ENCODE measurements at regions not wholly inside any gene's neighbourhood (a gene's known extent, or its start where the extent isn't known, plus 50 kb on each side); places are given as distances from the start of the nearest gene placed in this dataset.

DNA sequence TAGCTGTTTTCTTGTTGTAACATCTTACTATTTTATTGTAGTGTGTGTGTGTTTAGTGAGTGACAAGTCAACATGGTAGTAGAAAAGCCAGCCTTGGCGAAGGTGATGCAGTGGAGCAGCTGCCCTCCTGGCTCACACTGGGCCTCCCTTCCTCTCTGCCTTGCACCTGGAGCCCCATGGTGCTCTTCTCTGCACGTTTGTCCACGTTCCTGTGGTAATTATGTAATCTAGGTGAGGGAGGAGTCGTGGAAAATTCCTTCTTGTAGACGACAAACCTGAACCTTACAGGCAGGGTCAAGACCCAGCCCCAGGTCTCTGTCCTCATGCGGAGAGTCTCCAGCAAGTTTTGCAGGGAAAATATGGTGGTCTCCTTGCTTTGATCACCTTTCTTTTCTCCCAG lies 348.3 kb upstream of the MKI67 start:
- no peak for DNase-seq
- Histone ChIP-seq H3K9me3 (ENCODE audit: control insufficient read depth, low read length) (no peaks in the 10 kb centered on the region), H3K4me3 (ENCODE audit: insufficient read depth, low read depth, low read length, poor library complexity, severe bottlenecking) (no peak overlapping the region)

GRCh38 chr10:128475686-128476367 lies 349.6 kb upstream of the MKI67 start:
- Histone ChIP-seq H3K9me3 (ENCODE audit: control insufficient read depth, low read length) (no peaks in the 10 kb centered on the region), H3K36me3 (ENCODE audit: control insufficient read depth, insufficient read depth, low read length) (no peaks in the 10 kb centered on the region), H3K27me3 (replicated peaks; ENCODE audit: control insufficient read depth, insufficient read depth, low read length, poor library complexity, severe bottlenecking) (no peaks in the 10 kb centered on the region), H3K27ac (ENCODE audit: insufficient read depth, low read length, poor library complexity, severe bottlenecking) (no peak overlapping the region), H3K4me3 (ENCODE audit: insufficient read depth, low read depth, low read length, poor library complexity, severe bottlenecking) (no peak overlapping the region), H3K4me1 (ENCODE audit: control insufficient read depth, insufficient read depth, low read length, poor library complexity, severe bottlenecking) (no peaks in the 10 kb centered on the region)
- no peak for DNase-seq

More for the DNA sequence above, 348.3 kb upstream of the MKI67 start:
- Histone ChIP-seq H3K27me3 (replicated peaks; ENCODE audit: control insufficient read depth, insufficient read depth, low read length, poor library complexity, severe bottlenecking) (no peaks in the 10 kb centered on the region), H3K36me3 (ENCODE audit: control insufficient read depth, insufficient read depth, low read length) (no peaks in the 10 kb centered on the region), H3K27ac (ENCODE audit: insufficient read depth, low read length, poor library complexity, severe bottlenecking) (no peak overlapping the region), H3K4me1 (ENCODE audit: control insufficient read depth, insufficient read depth, low read length, poor library complexity, severe bottlenecking) (no peaks in the 10 kb centered on the region)

DNA sequence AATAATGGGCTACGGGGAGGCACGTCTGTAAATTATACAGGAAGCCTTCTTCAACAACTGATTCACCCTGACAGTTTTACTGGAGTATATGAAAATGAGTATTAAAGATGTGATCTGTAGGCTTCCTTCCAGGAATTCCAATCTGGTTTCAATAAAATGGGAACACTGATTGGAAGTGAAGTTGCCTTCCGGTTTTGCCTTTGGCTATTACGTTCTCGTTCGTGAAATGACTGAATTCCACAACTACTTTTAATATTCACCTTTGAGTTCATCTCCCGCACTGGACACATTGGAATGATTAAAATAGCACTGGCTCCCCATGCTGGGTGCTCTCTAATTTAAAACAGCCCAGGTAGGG lies 350.1 kb upstream of the MKI67 start:
- H3K4me1 ChIP-seq (ENCODE audit: control insufficient read depth, insufficient read depth, low read length, poor library complexity, severe bottlenecking): no peaks in the 10 kb centered on the region
- no peaks in the 10 kb centered on the region for H3K9me3 ChIP-seq (ENCODE audit: control insufficient read depth, low read length)
- no peak overlapping the region for H3K4me3 ChIP-seq (ENCODE audit: insufficient read depth, low read depth, low read length, poor library complexity, severe bottlenecking)
- no peaks in the 10 kb centered on the region for H3K36me3 ChIP-seq (ENCODE audit: control insufficient read depth, insufficient read depth, low read length)
- H3K27ac ChIP-seq (ENCODE audit: insufficient read depth, low read length, poor library complexity, severe bottlenecking): no peak overlapping the region
- H3K27me3 ChIP-seq (replicated peaks; ENCODE audit: control insufficient read depth, insufficient read depth, low read length, poor library complexity, severe bottlenecking): no peaks in the 10 kb centered on the region
- no peak for DNase-seq

- H3K27ac ChIP-seq (ENCODE audit: insufficient read depth, low read length, poor library complexity, severe bottlenecking): no peak overlapping the region
- no peak for DNase-seq
- H3K4me1 ChIP-seq (ENCODE audit: control insufficient read depth, insufficient read depth, low read length, poor library complexity, severe bottlenecking): no peaks in the 10 kb centered on the region
- H3K4me3 ChIP-seq (ENCODE audit: insufficient read depth, low read depth, low read length, poor library complexity, severe bottlenecking): no peak overlapping the region
- no peaks in the 10 kb centered on the region for H3K27me3 ChIP-seq (replicated peaks; ENCODE audit: control insufficient read depth, insufficient read depth, low read length, poor library complexity, severe bottlenecking)
- H3K36me3 ChIP-seq (ENCODE audit: control insufficient read depth, insufficient read depth, low read length): no peaks in the 10 kb centered on the region
- no peaks in the 10 kb centered on the region for H3K9me3 ChIP-seq (ENCODE audit: control insufficient read depth, low read length)
Measured at GRCh38 chr10:128476845-128477244, 350.6 kb upstream of the MKI67 start.

DNA sequence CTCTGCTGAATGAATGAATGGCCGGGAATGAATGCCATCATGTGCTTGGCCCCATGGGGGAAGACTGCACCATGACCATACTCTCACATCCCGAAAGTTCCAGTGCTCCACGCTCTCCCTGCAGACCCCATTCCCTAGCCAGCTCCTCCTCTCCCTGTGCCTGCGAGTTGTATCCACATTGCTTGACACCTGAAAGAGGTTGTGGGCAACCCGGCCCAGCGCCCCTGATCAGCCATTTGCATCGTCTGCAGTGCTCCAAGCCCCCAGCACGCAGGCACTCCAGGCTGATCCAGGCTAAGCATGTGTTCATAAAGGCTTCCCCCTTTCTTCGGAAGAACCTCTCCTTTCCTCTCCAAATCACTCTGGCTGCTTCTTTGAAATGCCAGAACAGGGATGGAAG lies 354.4 kb upstream of the MKI67 start:
- no peaks in the 10 kb centered on the region for H3K9me3 ChIP-seq (ENCODE audit: control insufficient read depth, low read length)
- no peak overlapping the region for H3K27ac ChIP-seq (ENCODE audit: insufficient read depth, low read length, poor library complexity, severe bottlenecking)
- H3K4me1 ChIP-seq (ENCODE audit: control insufficient read depth, insufficient read depth, low read length, poor library complexity, severe bottlenecking): no peaks in the 10 kb centered on the region
- H3K4me3 ChIP-seq (ENCODE audit: insufficient read depth, low read depth, low read length, poor library complexity, severe bottlenecking): no peak overlapping the region
- DNase-seq: no peak
- no peaks in the 10 kb centered on the region for H3K27me3 ChIP-seq (replicated peaks; ENCODE audit: control insufficient read depth, insufficient read depth, low read length, poor library complexity, severe bottlenecking)
- no peaks in the 10 kb centered on the region for H3K36me3 ChIP-seq (ENCODE audit: control insufficient read depth, insufficient read depth, low read length)

DNA sequence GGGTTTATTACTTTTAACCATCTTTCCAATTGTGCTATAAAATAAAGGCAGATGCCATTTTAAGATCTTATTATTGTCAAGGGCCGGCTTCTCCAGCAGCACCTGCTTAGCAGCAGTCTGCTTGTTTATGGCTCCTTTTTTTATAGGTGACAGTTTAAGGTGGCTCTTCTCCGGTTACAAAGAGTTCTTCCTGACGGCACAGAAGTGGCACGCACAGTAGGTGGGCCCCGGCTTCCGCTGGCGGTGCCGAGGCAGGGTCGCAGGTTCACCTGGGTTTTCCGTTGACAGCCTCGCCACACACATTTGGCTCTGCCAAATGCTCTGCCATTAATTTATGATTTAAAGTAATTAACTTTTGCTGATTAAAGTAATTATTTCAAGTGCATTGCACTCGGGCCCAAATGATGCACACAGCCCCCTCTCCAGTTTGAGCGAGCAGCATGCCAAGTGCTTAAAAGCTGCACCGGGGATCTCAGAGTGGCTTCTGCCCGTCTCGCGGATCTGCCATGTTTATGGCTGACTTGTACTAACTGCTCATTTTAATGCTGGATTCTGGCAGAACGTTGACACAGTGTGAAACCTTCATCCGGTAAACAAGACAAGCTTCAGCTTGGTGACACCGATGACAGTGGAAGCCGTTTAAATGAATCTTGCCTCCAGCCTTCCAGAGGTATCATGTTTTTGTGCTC lies 355.1 kb upstream of the MKI67 start:
- no peak overlapping the region for H3K4me3 ChIP-seq (ENCODE audit: insufficient read depth, low read depth, low read length, poor library complexity, severe bottlenecking)
- H3K27ac ChIP-seq (ENCODE audit: insufficient read depth, low read length, poor library complexity, severe bottlenecking): no peak overlapping the region
- no peaks in the 10 kb centered on the region for H3K27me3 ChIP-seq (replicated peaks; ENCODE audit: control insufficient read depth, insufficient read depth, low read length, poor library complexity, severe bottlenecking)
- H3K9me3 ChIP-seq (ENCODE audit: control insufficient read depth, low read length): no peaks in the 10 kb centered on the region
- no peak for DNase-seq
- H3K4me1 ChIP-seq (ENCODE audit: control insufficient read depth, insufficient read depth, low read length, poor library complexity, severe bottlenecking): no peaks in the 10 kb centered on the region
- H3K36me3 ChIP-seq (ENCODE audit: control insufficient read depth, insufficient read depth, low read length): no peaks in the 10 kb centered on the region

- no peaks in the 10 kb centered on the region for H3K9me3 ChIP-seq (ENCODE audit: control insufficient read depth, low read length)
- H3K4me1 ChIP-seq (ENCODE audit: control insufficient read depth, insufficient read depth, low read length, poor library complexity, severe bottlenecking): no peaks in the 10 kb centered on the region
- H3K4me3 ChIP-seq (ENCODE audit: insufficient read depth, low read depth, low read length, poor library complexity, severe bottlenecking): no peak overlapping the region
- H3K27ac ChIP-seq (ENCODE audit: insufficient read depth, low read length, poor library complexity, severe bottlenecking): no peak overlapping the region
- no peak for DNase-seq
- H3K36me3 ChIP-seq (ENCODE audit: control insufficient read depth, insufficient read depth, low read length): no peaks in the 10 kb centered on the region
- no peaks in the 10 kb centered on the region for H3K27me3 ChIP-seq (replicated peaks; ENCODE audit: control insufficient read depth, insufficient read depth, low read length, poor library complexity, severe bottlenecking)
Measured at GRCh38 chr10:128482052-128482451, 355.8 kb upstream of the MKI67 start.

DNA sequence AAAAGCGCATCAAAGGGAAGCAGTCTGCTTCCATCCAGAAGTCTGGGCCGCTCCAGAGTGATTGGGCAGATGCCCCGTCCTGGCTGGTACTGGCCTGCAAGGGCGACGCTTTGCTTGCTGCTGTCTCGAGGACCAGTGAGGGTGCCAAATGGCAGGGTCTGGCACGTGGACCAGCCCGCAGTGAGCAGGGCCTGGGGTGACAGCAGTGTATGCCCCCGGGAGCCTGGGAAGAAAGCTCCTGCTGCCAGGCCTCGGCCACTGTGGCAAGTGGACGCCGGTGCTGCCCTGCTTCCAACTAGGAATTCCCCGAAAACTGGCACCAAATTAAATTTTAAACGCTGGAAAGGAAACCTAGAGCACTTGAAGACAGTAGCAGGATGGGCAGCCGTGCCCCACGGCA lies 357.0 kb upstream of the MKI67 start:
- Histone ChIP-seq H3K9me3 (ENCODE audit: control insufficient read depth, low read length) (no peaks in the 10 kb centered on the region), H3K27me3 (replicated peaks; ENCODE audit: control insufficient read depth, insufficient read depth, low read length, poor library complexity, severe bottlenecking) (no peaks in the 10 kb centered on the region), H3K4me1 (ENCODE audit: control insufficient read depth, insufficient read depth, low read length, poor library complexity, severe bottlenecking) (no peaks in the 10 kb centered on the region), H3K36me3 (ENCODE audit: control insufficient read depth, insufficient read depth, low read length) (no peaks in the 10 kb centered on the region), H3K27ac (ENCODE audit: insufficient read depth, low read length, poor library complexity, severe bottlenecking) (no peak overlapping the region), H3K4me3 (ENCODE audit: insufficient read depth, low read depth, low read length, poor library complexity, severe bottlenecking) (no peak overlapping the region)
- no peak for DNase-seq

DNA sequence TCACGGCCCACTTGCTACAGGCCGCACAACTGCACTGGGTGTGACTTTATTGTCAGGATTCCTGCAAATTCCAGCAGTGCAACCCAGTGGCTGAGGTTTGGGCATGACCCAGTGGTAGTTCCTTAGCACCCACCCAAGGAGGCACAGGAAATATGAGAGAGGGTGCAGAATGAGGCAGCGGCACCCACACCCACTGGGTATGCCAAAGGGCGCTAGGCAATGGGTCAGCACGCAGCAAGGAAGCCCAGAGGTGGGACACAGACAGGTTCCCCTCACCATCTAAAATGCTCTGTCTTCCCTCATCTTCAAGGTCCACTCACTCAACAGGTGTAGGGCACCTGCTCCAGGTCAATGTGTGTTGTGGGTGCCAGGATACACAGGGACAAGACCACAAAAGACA lies 357.8 kb upstream of the MKI67 start:
- Histone ChIP-seq H3K9me3 (ENCODE audit: control insufficient read depth, low read length) (no peaks in the 10 kb centered on the region), H3K27ac (ENCODE audit: insufficient read depth, low read length, poor library complexity, severe bottlenecking) (no peak overlapping the region), H3K36me3 (ENCODE audit: control insufficient read depth, insufficient read depth, low read length) (no peaks in the 10 kb centered on the region), H3K27me3 (replicated peaks; ENCODE audit: control insufficient read depth, insufficient read depth, low read length, poor library complexity, severe bottlenecking) (no peaks in the 10 kb centered on the region), H3K4me1 (ENCODE audit: control insufficient read depth, insufficient read depth, low read length, poor library complexity, severe bottlenecking) (no peaks in the 10 kb centered on the region), H3K4me3 (ENCODE audit: insufficient read depth, low read depth, low read length, poor library complexity, severe bottlenecking) (no peak overlapping the region)
- DNase-seq: no peak

DNA sequence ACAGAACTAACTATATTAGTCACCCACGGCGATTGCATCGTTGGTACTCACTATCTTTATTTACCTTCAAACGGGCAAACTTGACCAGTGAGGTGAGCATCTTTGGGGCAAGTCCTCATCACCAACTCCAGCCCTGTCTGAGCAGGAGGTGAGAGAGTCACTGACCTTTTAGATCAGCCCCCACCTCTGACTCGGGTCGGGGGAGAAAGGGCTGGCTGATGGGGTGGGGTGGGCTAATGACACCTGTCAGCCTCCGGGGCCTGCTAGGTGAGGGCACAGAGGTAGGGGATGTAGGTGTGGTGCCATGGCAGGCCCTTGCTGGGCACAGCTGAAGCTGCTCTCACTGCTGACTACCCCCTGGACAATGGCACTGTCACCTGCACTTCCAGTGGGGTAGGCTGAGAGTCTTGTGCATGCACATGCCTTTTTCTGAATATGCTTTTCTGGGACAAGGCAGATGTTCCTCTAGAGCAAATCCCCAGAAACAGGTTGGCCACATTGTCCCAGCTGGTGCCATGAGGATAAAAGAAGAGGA lies 359.5 kb upstream of the MKI67 start:
- no peak overlapping the region for H3K4me3 ChIP-seq (ENCODE audit: insufficient read depth, low read depth, low read length, poor library complexity, severe bottlenecking)
- H3K36me3 ChIP-seq (ENCODE audit: control insufficient read depth, insufficient read depth, low read length): no peaks in the 10 kb centered on the region
- H3K27me3 ChIP-seq (replicated peaks; ENCODE audit: control insufficient read depth, insufficient read depth, low read length, poor library complexity, severe bottlenecking): no peaks in the 10 kb centered on the region
- H3K9me3 ChIP-seq (ENCODE audit: control insufficient read depth, low read length): no peaks in the 10 kb centered on the region
- H3K27ac ChIP-seq (ENCODE audit: insufficient read depth, low read length, poor library complexity, severe bottlenecking): no peak overlapping the region
- DNase-seq: no peak
- H3K4me1 ChIP-seq (ENCODE audit: control insufficient read depth, insufficient read depth, low read length, poor library complexity, severe bottlenecking): no peaks in the 10 kb centered on the region
